HG03175 (cell line): ENCODE measurements at regions not wholly inside any gene's neighbourhood (a gene's known extent, or its start where the extent isn't known, plus 50 kb on each side); places are given as distances from the start of the nearest gene placed in this dataset.

Source experiments
- ATAC-seq: cut with Tn5 transposase; IDR thresholded peaks from one replicate; pipeline ENCODE4 v1.9.1; 2021; ENCODE audit warnings: mild to moderate bottlenecking, moderate library complexity; ENCODE audit not compliant: unreplicated experiment

DNA sequence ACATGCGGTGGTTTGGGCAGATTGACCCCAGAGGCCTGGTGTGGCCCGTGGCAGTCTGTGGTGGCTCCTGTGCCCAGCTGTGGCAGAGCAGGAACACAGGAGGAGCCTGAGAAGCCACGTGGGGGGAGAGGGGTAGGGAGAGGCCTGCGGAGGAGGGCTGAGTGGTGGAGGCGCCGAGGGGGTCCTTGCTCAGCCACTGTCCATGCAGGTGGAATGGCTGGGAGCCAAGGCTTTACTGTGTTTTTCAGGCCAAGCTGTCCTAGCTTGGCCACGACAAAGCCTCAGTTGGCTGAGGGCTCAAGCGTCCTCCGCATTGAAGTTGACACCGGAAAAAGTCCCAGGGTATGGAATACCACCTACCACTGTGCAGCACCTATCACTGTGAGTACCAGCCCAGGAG lies 107.0 kb downstream of the VEGFA start:
- no peak for ATAC-seq

DNA sequence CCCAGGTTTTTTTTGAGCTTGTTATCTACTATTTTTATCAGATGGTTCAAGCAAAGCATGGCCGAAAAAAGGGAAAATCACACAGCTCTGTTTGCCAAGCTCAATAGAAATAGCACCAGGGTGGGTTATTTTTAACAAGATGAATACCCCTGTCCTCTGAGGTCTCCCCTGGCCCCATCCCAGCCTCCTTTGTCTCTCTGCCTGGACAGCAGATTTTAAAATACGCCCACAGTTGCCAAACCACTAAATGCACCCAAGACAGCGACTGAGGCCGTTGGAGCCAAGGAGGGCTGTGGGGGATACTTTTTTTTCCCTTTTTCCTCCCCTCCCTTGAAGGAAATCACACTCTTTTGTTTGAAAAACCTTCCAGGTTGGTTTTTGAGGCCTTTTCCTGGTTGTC lies 106.6 kb downstream of the VEGFA start:
- ATAC-seq, result no peak

DNA sequence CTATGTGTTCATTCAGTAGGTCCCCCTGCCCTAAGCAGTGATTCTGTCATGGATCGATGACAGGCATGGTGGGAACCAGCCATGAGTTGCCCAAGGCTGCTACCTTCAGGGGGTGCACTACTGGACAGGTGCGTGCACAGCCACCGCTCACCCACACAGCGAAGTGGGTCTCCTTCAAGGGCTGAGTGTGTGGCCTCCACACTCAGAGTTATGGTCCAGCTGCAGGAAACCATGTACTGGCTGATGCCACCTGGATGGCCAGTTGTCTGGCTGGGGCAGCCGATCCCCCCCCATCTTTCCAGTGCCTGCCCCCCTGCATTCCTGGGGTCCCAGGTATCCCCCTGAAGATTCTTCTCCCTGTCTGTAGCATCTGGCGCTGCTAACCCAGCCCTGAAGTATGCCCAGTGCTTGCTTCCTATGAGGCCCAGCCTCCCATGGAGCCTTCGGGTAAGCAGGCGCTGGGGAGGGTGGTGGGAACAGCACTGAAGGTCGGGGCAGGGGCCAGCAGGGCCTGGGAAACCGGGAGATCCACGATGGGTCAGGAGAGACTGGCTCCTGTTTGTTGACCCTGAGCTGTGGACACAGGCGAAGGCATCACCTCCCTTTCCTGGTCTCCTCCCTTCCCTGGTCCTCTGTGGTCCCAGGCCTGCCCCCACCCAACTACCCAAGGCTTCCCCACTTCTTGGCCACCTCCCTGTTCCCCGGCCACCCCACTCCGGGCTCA lies 106.0 kb downstream of the VEGFA start:
- no peak for ATAC-seq

DNA sequence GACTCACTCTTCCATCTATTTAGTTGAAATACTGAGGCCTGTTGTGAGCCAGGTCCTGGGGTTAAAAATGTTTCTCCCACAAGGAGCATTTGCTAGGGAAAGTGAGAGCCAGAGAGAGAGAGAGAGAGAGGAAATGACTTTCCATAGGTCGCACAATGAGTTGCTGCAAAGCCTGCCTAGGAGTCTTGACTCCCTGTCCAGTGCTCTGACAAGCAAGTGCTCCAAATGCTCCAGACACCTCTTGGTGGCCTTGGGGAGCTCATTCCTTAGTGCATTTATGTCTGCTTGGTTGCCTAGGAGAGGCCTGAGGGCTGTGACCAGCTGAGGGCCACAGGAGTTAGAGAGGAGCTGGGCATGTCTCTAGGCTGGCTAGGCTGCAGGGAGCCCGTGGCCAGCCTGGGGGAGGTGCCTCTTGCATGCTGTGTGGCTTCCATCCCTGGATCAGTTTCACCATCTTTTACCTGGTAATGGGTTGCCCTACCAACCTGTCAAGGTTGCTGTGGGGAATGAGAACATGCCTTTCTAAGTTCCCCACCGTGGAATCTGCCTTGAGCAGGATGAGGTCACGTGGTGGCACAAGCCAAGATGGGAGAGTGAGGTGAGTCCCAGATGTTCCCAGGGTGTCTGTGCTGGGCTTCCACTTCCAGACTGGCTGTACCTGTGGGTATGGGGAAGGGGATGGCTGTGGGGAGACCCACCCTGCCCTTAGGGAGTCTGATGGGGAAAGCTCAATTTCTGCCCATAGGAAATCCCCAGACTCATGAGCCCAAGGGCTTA lies 105.0 kb downstream of the VEGFA start:
- no peak for ATAC-seq

DNA sequence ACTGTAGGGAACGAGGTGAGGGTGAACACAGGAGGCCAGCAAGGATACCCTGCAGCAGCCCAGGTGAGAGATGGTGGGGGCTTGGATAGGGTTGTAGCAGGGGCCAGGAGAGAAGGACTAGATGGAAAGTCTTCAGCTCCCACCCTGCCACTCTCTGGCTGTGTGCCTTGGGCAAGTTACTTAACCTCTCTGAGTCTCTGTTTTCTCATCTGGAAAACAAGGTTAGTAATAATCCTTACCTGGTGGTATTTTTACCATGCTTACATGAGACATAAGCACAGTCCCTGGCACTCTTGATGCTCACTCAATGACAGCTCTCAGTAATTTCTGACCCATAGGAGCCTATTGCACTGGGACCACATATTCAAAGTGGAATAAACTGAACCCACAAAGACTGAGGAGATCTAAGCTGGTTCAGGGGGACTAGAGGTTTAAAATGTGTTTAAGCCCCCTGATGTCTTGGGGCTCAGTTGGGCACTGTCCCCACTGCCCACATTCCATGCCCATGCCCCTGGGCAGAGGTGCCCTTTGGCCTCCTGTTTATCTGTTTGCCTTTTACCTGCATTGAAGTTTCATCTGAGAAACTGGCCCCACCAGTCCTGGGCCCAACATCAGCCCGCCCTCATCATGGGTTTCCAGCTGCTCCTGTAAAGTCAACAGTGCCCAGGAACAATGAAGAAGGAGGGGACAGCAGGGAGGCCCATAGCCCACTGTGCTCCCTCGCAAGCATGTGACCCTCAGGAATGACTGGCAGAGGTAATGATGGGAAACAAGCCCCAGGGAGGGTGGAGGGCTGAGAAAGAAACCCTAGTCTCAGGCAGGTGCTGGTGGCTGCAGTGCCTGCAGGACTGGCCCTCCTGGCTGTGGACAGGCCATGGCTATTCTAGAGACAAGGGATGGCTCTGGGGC lies 104.0 kb downstream of the VEGFA start:
- no peak for ATAC-seq

DNA sequence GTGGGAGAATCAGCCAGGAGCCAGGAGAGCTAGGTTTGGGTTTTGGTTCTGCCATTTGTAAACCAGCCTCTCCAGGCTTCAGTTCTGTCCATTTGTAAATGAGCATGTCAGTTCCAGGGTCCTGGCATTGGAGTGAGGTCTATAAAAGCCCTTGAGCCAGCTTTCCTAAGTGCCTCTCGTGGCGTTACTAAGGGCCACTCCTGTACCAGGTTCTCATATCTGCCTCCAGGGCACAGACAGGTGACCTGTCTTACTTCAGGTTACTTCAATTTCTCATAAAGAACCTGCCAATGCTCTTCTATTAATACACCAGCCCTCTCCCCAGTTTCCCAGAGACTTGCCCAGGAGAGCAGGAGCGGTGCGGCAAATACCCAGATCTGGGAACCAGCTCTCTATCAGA lies 101.9 kb downstream of the VEGFA start:
- no peak for ATAC-seq

DNA sequence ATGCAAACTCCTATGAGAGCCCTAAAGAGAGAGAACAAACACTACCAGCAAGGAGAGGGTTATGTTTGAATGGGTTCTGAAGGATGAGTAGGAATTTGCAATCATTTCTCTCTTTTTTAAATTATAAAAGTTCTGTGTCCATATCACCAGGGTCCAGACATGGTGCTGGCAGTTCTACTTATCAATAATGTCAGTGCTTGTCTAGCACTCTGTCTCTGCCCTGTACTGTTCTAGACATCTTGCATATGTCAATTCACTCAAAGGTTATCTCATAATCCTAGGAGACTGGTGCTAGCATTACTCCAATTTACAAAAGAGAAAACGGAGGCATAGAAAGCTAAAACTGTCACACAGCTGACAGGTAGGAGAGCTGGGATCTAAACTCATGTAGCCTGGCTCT lies 101.3 kb downstream of the VEGFA start:
- no peak for ATAC-seq

DNA sequence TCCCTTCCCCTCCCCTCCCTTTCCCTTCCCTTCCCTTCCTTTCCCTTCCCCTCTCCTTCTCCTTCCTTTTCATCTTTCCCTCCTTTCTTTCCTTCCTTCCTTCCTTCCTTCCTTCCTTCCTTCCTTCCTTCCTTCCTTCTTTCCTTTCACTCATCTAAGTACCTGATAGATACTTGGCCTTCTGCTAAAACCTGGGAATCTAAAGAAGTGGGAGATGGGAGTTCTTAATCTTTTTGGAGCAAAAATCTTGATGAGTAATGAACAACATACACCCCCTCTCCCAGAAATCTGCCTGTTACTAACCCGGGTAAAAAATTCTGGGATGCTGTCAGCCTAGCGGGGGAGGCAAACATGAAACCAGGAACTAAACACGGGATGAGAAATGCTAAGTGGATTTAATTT lies 100.7 kb downstream of the VEGFA start:
- ATAC-seq, result no peak

DNA sequence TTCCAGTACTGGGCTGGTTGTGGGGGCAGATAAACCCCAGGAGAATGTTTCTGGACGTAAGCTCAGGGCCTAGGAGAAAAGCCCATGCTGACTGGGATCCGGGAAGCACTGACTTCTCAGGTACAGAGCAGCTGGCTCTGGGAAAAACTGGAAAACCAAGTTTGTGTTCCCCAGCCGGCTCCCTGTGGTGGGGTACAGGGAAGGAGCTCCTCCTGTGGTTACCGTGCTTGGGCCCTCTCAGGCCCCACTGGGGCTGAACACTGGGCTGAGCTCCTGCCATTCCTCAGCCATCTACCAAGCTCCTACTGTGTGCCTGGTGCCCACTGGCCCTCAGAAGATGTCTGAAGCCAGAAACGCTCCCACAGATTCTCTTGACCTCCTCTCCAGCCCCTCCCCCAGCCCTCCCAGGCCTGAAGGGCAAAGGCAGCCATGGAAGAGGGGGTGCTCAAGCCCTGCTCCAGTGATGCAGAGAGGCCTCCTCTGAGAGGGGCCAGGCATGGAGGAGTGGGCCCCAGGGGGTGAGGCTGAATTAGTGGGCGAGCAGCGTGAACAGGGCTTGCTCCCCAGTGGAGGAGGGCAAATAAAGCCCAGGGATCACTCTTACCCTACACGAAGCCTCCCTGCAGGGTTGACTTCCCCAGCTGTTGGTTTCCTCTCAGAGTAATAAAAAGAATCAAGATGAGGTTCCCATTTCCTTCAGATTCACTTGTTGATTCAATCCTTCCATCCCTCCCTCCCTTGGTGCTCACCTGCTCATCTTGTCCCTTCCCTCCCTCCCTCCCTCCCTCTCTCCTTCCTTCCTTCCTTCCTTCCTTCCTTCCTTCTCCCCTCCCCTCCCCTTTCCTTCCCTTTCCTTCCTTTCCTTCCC lies 100.0 kb downstream of the VEGFA start:
- no peak for ATAC-seq

DNA sequence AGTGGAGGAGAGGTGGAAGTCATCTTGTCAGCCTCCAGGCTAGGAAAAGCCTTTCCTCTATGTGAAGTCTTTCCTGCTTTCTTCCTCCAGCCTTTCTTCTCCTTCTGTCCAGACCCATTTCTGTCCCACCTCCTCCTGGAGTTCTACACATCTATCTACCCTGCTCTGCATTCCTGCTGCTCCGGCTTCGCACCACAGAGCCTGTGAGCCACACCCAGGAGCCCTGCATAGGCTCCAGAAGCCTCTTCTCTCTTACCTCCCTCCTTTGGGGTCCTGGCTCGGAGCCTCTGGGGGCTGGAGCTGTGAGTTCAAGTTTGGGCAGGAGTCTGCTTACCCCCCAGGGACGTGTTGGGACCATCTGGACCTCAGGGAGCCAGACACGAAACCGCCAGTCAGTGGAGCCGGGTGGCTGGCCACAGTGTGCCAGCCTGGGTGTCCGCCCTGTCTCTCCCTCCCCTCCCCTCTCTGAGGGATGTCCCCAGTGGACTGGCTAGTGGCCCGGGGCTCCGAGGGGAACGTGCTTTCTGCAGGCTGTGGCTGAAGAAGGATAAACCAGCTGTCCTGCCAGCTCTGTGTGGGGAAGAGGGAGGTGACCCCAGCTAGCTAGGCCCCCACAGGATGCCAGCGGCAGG lies 99.2 kb downstream of the VEGFA start:
- ATAC-seq, result no peak

DNA sequence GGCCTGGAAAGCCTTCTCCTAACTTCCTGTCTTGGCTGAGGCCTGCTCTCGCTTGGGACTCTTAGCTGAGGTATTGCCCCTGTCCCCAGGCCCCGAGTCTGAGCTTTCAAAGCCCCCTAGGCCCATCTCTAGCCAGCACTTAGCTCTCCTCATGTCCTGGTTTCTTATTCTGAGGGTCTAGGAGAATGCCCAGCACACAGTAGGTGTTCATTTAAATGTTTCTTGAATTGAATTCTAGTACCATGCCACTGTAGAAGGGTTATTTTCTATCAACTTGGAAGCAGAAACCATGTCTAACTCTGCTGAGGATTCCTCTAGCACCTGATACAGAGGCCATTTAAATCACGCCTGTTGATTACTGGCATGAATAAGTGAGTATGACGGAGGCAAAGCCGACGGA lies 98.5 kb downstream of the VEGFA start:
- ATAC-seq, result no peak

DNA sequence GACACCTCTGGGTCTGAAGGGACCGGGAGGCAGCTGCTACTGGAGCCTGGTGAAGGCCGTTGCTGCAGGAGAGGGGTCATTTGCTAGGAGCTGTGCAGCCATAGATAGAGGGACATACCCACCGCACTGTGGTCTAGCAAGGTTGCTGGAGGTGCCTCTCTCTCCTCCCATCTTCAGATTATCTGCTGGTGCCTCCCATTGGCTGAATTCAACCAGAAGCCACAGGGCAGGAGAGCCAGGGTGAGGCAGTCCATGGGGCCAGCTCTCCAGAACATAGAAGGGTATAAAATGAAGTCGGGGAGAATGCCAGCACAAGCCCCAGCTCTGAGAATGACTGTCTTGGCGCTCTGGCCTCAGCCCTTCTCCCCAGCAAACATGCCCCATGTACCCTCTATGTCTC lies 98.0 kb downstream of the VEGFA start:
- no peak for ATAC-seq

DNA sequence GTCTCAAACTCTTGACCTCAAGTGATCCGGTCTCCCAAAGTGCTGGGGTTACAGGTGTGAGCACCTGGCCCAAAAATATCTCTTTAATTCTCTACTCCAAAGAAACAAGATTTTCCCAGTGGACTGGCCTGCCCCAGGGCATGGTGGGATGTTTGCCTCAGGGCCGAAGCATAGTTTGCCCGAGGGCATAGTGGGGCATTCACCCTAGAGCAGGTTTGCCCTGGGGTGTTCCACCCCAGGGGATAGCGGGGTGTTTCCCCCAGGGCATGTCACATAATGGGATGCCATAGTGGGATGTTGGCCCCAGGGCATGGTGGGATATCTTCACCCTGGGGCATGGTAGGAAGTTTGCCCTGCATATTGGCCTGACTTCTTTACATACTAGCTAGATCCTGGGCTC lies 97.2 kb downstream of the VEGFA start:
- ATAC-seq, result no peak

DNA sequence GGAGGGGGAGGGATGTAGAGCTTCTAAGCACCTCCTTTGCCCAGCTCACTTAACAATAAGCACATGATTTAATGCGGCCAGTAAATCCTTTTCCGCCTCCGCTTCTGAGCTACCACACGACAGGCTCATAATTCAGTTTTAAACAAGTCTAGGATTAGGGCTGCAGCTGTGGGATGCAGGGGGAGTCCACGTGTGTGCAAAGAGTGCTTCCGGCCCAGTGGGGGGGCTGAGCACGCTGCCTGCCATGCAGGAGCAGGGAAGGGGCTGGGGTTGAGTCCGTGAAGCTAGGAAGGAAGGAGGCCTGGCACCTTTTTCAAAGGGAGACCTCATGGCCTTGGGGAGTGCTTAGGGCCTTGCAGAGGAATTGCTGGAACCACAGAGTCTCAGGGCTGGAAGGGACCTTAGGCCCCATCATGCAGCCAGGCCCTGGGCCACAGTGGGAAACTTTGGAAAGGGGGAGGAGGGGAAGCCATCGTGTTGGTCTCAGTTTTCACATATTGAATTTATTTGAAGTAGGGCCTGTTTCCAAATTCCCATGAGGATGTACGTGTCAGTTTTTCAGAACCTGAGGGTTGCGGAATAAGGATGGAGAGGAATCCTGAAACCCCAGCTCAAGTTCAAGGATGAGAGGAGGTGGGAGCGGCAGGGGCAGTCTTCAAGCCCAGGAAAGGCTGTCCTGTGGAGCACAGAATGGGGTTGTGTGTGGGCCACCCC lies 96.1 kb downstream of the VEGFA start:
- no peak for ATAC-seq

DNA sequence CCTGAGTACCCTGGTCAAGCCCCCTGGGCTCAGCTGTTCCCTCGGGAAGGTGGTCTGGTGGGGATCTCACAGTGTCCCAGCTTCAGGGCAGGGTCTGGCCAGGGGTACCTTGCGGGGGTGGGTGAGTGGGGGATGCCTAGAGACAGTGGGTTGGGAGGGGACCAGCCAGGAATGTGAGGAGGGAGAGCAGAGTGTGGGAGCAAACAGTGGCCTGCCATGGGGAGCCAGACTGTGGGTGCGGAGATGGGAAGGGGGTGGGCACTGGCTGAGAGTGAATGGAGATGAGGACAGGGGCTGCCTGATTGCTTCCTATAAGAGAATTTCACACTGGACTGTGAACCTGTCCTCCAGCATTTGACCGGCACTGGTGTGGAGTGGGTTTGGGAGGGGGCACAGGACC lies 95.1 kb downstream of the VEGFA start:
- no peak for ATAC-seq

DNA sequence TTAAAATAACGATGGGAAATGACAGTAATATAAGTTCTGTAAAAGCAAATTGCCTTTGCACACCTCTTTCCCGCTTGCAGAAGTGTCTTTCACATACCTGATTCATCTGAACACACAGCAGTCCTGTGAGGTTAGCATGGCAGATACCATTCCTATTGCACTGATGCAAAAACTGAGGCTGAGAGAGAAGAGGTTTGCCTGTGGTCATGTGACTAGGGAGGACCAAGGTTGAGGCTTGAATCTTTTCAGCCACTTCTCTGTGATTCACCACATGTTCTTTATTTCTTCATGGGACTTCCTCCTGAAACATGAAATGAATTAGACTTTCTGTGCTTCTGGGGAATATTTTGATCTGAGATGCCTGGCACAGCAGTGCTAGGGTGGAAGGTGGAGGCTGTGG lies 92.9 kb downstream of the VEGFA start:
- no peak for ATAC-seq

DNA sequence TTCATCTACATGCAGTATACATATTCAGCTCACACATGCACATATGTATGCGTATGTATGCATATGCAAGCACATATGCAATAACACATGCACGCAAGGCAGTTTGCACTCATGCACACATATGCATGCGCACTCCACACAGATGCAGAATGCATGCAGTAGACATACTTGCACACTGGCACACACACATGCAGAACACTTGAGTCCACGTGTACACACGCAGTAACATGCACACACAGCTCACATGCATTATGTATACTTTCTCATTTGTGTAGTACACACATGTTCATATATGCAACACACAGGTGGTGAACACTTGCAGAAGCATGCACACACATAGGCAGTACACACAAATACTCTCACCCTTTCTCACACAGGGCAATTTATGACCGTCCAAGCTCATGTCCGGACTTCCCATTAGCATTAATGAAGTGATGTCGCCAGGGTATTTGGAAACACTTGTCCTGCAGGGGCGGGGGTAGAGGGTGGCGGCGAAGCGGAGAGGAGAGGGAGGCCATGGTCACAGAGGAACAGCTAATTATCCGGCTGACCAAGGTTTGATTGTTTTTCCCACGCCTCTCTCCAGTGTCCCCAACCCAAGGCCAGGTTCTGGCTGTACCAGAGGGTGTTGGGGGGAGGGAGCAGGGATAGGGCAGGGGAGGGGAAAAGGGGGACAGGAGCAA lies 91.3 kb downstream of the VEGFA start:
- ATAC-seq, result no peak

DNA sequence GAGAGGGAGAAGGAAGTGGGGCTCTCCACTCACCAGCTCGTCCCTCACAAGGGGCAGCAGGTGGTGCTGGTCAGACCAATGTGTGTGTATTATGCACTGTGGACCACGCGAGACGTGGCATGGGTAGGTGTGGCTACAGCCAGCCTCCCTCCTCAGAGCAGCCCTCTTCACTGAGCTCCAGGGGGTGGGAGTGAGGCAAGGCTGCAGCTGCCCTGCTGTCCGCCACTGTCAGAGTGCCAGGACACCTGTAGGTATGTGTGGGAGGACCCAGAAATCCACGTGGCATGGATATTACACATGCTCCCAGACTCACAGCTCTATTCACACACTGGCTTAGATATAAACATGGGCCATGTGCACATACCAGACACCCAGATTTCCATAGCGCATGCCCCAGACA lies 90.3 kb downstream of the VEGFA start:
- no peak for ATAC-seq

DNA sequence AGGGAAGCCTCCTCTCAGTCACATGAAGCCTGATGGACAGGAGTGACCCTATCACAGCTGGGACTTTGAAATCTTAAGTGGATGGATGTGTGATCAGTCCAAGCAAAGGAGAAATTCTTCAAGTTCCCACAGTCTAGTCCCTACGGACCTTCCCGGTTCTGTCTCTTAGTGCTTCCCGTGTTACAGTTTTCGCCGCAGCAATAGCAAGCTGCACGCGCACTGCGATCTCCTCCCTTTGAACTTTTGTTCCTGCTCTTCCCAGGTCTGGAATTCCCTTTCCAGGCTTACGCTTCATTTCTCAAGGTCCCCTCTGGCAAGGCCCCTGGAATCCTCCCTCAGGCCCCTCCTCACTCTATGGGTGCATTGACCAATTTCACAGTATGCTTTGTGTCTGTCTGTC lies 89.2 kb downstream of the VEGFA start:
- no peak for ATAC-seq
